SK-N-MC (cell line): ENCODE measurements at regions not wholly inside any gene's neighbourhood (a gene's known extent, or its start where the extent isn't known, plus 50 kb on each side); places are given as distances from the start of the nearest gene placed in this dataset.

ENCODE experiments used
- EZH2 ChIP-seq: fragments of 200-600 bp; sonication (generic); IDR thresholded peaks from one replicate; pipeline ENCODE4 v1.6.1; 2017; ENCODE audit warnings: antibody characterized with exemption
- FOXP2 ChIP-seq: optimal IDR thresholded peaks from 2 replicates; pipeline ENCODE3; 2011; ENCODE audit warnings: mild to moderate bottlenecking, moderate library complexity; ENCODE audit not compliant: insufficient read depth; ENCODE audit errors: extremely low read length, control extremely low read depth
- POLR2AphosphoS5 ChIP-seq: IDR thresholded peaks from 2 replicates; pipeline ENCODE4 v1.6.1; 2012; ENCODE audit warnings: mild to moderate bottlenecking, low read depth, low read length, borderline replicate concordance

DNA sequence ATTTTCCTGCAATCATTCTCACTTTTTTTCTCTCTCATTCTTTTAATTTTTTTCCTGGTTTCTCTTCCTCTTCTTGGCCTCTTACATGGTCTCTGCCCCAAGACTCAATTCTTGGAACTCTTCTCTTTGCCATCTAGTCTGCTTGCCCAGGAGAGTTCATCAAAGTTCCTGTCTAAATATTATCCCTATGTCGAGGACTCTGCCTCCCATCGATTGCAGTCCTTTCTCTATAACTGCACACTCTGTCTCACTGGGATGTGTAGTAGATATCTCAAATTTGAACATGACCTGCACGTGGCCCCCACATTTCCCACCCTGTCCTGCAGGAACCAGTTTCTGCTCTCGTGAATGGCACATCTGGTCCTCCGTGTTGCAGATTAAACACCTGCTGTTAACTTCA is 204.7 kb upstream of the TMTC4 start:
- TF ChIP-seq POLR2AphosphoS5 (no peak), EZH2 (no peak), FOXP2 (no peak)
